ENCODE measurements at regions not wholly inside any gene's neighbourhood (a gene's known extent, or its start where the extent isn't known, plus 50 kb on each side); places are given as distances from the start of the nearest gene placed in this dataset.
"Not testable (repeated sequence)": the region's sequence is repeated elsewhere in the genome, so short reads cannot be mapped to it uniquely, and the experiment has no call there.

GRCh38 chr7:110417611-110418010 lies 673.3 kb upstream of the LRRN3 start:
- DNase-seq: no peak

GRCh38 chr7:110418659-110419280 lies 672.2 kb upstream of the LRRN3 start:
- no peak for DNase-seq

- DNase-seq: no peak
Measured at GRCh38 chr7:110420788-110421187, 670.1 kb upstream of the LRRN3 start.

DNA sequence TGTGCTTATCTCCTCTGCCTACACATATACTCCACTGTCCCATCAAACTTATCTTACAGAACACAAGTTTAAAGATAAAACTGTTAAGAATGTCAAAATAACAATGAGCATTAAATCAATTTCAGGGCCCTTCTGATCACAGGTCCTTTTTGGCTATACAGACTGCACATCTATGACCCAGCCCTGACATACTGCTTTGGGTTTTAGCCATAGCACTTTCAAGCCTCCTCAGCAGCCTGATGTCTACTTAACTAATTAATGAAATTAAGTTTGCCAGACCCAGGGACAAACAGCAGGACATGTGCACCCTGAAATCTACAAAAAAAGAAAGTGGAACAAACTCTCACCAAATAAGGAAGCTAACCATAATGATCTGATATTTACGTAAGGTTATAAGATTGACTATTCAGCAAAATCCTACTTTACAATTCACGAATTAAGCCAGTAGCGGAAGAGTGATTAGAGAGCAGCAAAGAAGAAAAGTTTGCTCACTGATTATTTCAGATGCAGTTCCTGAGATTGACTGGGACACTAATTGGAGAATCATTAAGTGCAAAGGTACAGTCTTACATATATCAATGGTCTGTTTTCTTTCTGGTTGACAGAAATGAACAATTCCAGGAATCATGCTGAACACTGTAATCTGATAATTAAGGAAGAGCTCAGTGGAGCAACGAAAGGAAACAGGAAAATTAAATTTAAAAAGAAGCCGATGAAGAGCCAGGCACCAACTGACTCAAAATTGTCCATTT lies 669.3 kb upstream of the LRRN3 start:
- no peak for DNase-seq

DNA sequence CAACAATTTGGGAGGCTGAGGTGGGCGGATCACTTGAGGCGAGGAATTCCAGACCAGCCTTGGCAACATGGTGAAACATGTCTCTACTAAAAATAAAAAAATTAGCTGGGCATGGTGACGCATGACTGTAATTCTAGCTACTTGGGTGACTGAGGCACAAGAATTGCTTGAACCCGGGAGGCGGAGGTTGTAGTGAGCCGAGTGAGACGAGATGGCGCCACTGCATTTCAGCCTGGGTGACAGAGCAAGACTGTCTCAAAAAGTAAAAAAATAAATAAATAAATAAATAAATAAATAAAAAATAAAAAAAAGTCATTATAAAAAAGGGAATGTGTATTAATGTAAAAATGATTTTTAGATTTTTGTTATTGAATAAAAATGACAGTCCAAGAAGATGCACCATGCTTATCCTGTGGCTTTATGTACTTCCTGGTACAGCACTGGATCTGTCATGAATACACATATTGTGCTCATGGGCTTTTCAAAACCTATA lies 658.8 kb upstream of the LRRN3 start:
- peak; percentile 8 for DNase-seq

- DNase-seq: not testable (repeated sequence)
Measured at GRCh38 chr7:110438926-110439325, 652.0 kb upstream of the LRRN3 start.

- DNase-seq: peak; percentile 90
Measured at GRCh38 chr7:110442381-110442837, 648.5 kb upstream of the LRRN3 start.

DNA sequence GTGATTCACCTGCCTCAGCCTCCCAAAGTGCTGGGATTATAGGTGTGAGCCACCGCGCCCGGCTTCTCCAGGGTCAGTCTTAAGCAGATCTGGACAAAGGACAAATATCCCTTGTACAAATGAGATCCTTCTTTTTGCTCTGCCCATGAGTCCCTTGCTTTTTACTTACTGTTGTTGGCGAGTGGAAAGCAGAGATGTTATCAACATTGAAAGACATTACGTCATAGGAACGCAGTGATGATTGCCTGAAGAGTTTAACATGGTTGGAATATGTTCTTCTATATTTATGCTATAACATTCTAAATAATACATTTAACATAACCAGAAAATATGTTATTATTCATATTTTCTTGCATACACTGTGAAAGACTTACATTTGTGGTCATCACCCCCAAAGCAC lies 644.3 kb upstream of the LRRN3 start:
- DNase-seq: no peak

GRCh38 chr7:110448918-110449317 lies 642.0 kb upstream of the LRRN3 start:
- no peak for DNase-seq

- no peak for DNase-seq
Measured at GRCh38 chr7:110454713-110455112, 636.2 kb upstream of the LRRN3 start.

- DNase-seq: no peak
Measured at GRCh38 chr7:110461621-110462020, 629.3 kb upstream of the LRRN3 start.

DNA sequence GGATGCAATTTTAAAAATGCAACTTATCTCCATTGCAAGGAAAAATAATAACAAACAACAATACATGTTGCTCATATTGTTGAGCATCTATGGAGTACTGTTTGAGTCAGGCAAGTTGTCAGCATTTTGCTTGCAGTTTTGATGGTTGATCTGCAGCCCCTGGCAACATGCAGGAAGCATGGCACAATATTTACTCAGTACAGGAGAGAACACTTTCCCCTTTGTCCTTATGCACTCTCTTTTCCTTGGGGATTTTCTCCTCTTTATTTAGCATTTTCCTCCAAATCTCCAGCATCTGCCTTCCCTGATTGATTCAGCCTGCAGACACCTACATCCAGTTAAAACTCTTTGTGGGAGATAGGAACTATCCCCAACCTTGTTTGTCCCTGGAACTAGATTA lies 620.5 kb upstream of the LRRN3 start:
- DNase-seq: peak; percentile 77

GRCh38 chr7:110472419-110472818 lies 618.5 kb upstream of the LRRN3 start:
- not testable (repeated sequence) for DNase-seq

DNA sequence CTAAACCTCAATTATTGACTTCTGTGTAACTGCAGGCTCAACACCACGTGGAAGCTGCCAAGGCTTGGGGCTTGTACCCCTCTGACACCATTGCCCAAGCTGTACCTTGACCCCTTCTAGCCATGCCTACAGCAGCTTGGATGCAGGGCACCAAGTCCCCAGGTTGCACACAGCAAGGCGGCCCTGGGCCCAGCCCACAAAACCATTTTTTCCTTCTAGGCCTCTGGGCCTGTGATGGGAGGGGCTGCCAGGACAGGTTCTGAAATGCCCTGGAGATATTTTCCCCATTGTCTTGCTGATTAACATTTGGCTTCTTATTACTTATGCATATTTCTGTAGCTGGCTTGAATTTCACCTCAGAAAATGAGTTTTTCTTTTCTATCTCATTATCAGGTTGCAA lies 610.0 kb upstream of the LRRN3 start:
- DNase-seq: no peak

- DNase-seq: no peak
Measured at GRCh38 chr7:110483553-110483952, 607.4 kb upstream of the LRRN3 start.

DNA sequence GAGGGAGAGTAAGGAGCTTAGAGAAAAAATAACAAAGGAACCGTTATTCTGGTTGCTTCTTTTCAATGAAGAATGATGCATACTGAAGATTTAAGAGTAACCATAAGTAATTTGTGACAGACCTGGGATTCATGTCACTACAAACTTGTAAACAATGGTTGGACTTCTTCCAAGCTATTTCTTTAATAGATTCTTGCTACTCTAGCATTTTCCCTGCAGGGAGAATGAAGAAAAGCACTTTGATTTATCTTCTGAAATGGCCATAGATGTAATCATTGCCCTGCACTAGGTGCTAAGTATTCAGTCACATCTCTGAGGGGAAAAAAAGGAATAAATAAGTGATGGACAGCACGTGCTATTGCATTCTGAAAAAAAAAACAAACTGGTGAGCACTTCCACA lies 606.6 kb upstream of the LRRN3 start:
- no peak for DNase-seq

DNA sequence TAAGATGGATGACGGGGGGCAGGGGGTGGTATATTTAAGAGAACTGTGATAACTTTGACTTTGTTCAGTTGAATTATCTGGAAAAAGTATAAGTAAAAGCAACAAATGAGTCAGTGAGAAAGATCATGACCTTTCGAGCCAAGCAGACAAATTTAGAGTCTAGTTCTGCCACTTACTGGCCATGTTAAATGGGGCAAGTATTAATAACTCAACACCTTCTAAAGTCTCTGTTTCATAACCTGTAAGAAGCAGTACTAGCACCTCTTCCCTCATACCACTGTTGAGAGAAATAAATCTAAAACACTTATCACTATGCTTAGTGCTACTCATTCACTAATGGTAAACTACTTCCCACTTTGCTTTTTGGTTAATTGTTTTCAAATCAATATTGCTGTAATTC lies 604.4 kb upstream of the LRRN3 start:
- no peak for DNase-seq

DNA sequence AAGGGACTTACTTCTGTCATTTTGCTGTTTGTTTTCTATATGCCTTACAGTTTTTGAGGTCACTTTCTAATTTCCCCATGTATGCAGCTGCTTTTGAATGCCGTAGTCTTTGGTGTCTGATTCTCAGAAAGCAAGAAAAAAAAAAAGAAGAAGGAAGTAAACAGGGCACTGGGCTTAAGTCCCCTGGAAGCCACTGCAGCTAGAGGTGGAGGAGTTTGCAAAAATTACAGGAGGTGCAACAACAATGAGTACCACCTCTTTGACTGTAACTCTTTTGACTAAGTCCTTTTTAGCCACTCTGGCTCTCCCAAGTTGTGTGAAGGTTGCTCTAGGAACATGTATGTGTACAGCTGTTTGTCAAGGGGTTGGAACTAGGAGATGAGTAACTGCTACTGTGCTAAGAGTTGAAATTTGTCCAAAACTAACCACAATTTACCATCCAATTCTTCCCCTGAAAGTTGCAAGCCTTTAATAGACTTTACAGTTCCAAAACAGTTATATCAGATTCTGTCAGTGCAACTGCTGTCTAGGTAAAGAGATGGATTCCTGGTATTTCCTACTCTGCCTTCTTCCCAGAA lies 588.0 kb upstream of the LRRN3 start:
- DNase-seq: no peak

GRCh38 chr7:110507369-110507768 lies 583.6 kb upstream of the LRRN3 start:
- DNase-seq: no peak

DNA sequence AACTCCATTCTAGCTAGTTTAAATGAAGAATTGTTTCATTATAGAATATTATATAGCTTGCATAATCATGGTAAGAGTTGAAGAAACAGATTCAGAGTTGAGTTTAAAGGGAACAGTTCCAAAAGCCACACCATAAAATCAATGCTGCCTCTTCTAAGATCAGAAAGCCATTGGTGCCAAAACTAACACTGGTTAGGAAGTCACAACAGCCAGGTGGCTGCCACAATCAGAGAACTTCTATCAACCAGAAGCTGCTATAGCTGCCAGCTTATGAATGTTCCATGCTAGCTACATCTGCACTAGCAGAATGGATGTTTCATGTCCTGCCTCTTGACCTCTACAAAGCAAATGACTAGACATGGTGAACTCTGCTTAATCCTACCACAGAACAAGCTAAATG lies 583.1 kb upstream of the LRRN3 start:
- peak; percentile 25 for DNase-seq

DNA sequence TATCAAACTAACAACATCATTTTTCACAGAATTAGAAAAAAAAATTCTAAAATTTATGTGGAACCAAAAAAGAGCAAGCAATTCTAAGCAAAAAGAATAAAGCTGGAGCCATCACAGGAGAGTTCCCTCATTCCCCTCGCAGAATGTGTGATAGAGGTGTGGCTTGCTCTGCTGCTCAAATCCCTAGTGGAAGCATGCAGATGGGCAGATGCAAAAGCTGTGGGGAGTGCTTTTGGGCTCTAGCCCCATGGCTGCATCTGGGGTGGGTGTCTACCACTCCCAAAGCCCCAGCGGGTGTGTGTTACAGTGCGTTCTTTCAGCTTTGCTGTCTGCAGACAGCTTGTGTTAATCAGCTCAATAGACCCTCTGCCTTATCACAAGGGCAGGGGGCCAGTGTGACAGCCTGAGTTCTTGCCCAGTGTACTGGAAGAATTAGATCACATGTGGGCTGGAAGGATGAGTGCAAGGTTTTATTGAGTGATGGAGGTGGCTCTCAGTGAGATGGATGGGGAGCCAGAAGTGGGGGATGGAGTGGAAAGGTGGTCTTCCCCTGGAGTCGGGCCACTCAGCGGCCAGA lies 575.9 kb upstream of the LRRN3 start:
- DNase-seq: not testable (repeated sequence)

- no peak for DNase-seq
Measured at GRCh38 chr7:110519851-110520250, 571.1 kb upstream of the LRRN3 start.

DNA sequence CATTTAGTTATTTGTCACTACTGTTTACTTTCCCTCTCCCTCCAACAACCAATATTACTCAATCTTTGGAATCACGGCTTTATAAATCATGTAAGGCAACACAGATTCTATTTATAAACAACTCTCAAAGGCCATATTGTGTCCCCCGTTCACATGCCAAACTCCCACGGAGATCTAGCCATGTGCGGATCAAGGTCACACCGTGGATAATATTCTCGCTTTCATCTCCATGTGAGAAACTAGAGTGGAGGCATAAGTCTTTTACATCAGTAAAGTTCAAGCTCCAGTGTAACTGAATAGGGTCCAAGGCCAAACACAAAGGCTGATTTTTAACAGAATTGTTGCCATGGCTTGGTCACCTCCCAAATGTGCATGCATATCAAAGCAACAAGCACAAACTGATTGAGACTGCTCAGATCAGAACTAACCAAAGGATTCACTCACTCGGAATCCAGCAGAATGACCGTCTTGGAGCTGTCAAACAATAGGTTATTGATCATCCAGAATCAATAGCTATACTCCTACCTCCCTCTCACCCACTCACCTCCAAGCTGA lies 569.5 kb upstream of the LRRN3 start:
- DNase-seq: peak; percentile 32
